DOHH2 (cell line): ENCODE measurements at regions not wholly inside any gene's neighbourhood (a gene's known extent, or its start where the extent isn't known, plus 50 kb on each side); places are given as distances from the start of the nearest gene placed in this dataset.

Experiments used
- EZH2phosphoT487 ChIP-seq: fragments of 200-600 bp; sonication (generic); IDR thresholded peaks from 2 replicates; pipeline ENCODE4 v1.6.1; 2017; ENCODE audit warnings: borderline replicate concordance, mild to moderate bottlenecking, antibody characterized with exemption, low read length, moderate library complexity, mixed read lengths
- TF ChIP-seq, protein P1 (sequence below): fragments of 200-600 bp; sonication (generic); IDR thresholded peaks from one replicate; pipeline ENCODE4 v1.5.1; 2014; ENCODE audit warnings: antibody characterized with exemption, mild to moderate bottlenecking, low read depth, low read length; ENCODE audit not compliant: poor library complexity, severe bottlenecking

DNA sequence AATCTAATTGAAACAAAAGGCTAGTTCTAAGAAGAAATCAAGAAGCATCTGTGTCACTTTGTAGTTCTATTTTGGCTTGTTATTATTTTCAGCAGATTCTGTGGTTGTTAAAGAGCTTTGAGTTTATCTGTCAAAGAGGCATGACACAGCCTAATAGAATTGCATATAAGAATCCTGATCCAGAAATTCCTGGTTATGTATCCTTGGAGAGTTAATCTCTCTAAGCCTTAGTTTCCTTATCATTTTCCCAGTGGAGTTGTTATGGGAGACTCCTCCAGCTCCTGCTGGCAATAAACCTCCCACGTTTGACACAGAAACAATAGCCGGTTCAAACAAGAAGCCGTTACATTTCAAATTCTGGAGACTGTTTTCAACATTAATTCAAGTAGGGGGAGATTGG is 288.3 kb downstream of the SDHAF3 start:
- TF ChIP-seq, protein P1, sequence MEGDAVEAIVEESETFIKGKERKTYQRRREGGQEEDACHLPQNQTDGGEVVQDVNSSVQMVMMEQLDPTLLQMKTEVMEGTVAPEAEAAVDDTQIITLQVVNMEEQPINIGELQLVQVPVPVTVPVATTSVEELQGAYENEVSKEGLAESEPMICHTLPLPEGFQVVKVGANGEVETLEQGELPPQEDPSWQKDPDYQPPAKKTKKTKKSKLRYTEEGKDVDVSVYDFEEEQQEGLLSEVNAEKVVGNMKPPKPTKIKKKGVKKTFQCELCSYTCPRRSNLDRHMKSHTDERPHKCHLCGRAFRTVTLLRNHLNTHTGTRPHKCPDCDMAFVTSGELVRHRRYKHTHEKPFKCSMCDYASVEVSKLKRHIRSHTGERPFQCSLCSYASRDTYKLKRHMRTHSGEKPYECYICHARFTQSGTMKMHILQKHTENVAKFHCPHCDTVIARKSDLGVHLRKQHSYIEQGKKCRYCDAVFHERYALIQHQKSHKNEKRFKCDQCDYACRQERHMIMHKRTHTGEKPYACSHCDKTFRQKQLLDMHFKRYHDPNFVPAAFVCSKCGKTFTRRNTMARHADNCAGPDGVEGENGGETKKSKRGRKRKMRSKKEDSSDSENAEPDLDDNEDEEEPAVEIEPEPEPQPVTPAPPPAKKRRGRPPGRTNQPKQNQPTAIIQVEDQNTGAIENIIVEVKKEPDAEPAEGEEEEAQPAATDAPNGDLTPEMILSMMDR: no peak
- TF ChIP-seq EZH2phosphoT487: no peak
